HepG2 (cell line): ENCODE measurements at regions not wholly inside any gene's neighbourhood (a gene's known extent, or its start where the extent isn't known, plus 50 kb on each side); places are given as distances from the start of the nearest gene placed in this dataset.

Experiments used
- ATRX ChIP-seq: sonication (generic); formaldehyde crosslinking; IDR thresholded peaks from 2 replicates; pipeline ENCODE4 v1.4.0; 2020; ENCODE audit warnings: missing genetic modification reagents, borderline replicate concordance
- BRD4 ChIP-seq: sonication (generic); formaldehyde crosslinking; IDR thresholded peaks from 2 replicates; pipeline ENCODE4 v1.4.0; 2020; ENCODE audit warnings: missing genetic modification reagents
- DNMT1 ChIP-seq: sonication (generic); formaldehyde crosslinking; IDR thresholded peaks from 2 replicates; pipeline ENCODE4 v1.5.1; 2020; ENCODE audit warnings: mild to moderate bottlenecking, missing genetic modification reagents
- HES4 ChIP-seq: sonication (generic); formaldehyde crosslinking; IDR thresholded peaks from 2 replicates; pipeline ENCODE4 v1.9.0; 2021; ENCODE audit warnings: mild to moderate bottlenecking, missing genetic modification reagents, borderline replicate concordance
- MIER3 ChIP-seq: IDR thresholded peaks from 2 replicates; pipeline ENCODE4 v1.6.1; 2016; ENCODE audit warnings: missing compliant biosample characterization, borderline replicate concordance
- NFIB ChIP-seq: sonication (generic); formaldehyde crosslinking; IDR thresholded peaks from 2 replicates; pipeline ENCODE4 v1.9.0; 2021; ENCODE audit warnings: missing genetic modification reagents, mild to moderate bottlenecking, borderline replicate concordance
- POLR2AphosphoS2 ChIP-seq: IDR thresholded peaks from 2 replicates; pipeline ENCODE4 v1.6.1; 2011; ENCODE audit warnings: low read depth, low read length, improper control_type of control experiment
- RERE ChIP-seq: IDR thresholded peaks from 2 replicates; pipeline ENCODE4 v1.6.1; 2016; ENCODE audit warnings: low read depth, missing genetic modification reagents, missing compliant biosample characterization
- SIN3B ChIP-seq: fragments of 150-350 bp; IDR thresholded peaks from 2 replicates; pipeline ENCODE4 v1.6.1; 2014; ENCODE audit warnings: low read length
- SMC3 ChIP-seq: IDR thresholded peaks from 2 replicates; pipeline ENCODE4 v1.6.1; 2011; ENCODE audit warnings: low read length, improper control_type of control experiment
- SOX5 ChIP-seq: IDR thresholded peaks from 2 replicates; pipeline ENCODE4 v1.6.1; 2016; ENCODE audit warnings: borderline replicate concordance
- SP5 ChIP-seq: IDR thresholded peaks from 2 replicates; pipeline ENCODE4 v1.6.1; 2016; ENCODE audit warnings: low read depth, borderline replicate concordance
- SPEN ChIP-seq: sonication (generic); formaldehyde crosslinking; IDR thresholded peaks from 2 replicates; pipeline ENCODE4 v1.5.1; 2020; ENCODE audit warnings: low read depth, mild to moderate bottlenecking, missing genetic modification reagents
- SUZ12 ChIP-seq: fragments of 150-350 bp; IDR thresholded peaks from 2 replicates; pipeline ENCODE4 v1.6.1; 2014; ENCODE audit warnings: low read depth, low read length
- TBL1XR1 ChIP-seq: fragments of 150-350 bp; IDR thresholded peaks from 2 replicates; pipeline ENCODE4 v1.6.1; 2014; ENCODE audit warnings: borderline replicate concordance, low read length; ENCODE audit not compliant: partially characterized antibody
- TBX3 ChIP-seq: fragments of 450-650 bp; IDR thresholded peaks from 2 replicates; pipeline ENCODE4 v1.6.1; 2017; ENCODE audit warnings: antibody characterized with exemption, mild to moderate bottlenecking, inconsistent platforms, borderline replicate concordance
- WIZ ChIP-seq: sonication (generic); formaldehyde crosslinking; IDR thresholded peaks from 2 replicates; pipeline ENCODE4 v1.5.1; 2020; ENCODE audit warnings: mild to moderate bottlenecking, missing genetic modification reagents
- ZBTB38 ChIP-seq: sonication (generic); formaldehyde crosslinking; IDR thresholded peaks from 2 replicates; pipeline ENCODE4 v1.5.1; 2020; ENCODE audit warnings: mild to moderate bottlenecking, missing genetic modification reagents
- ZNF354B ChIP-seq: sonication (generic); formaldehyde crosslinking; IDR thresholded peaks from 2 replicates; pipeline ENCODE4 v1.8.0; 2022; ENCODE audit warnings: mild to moderate bottlenecking, missing genetic modification reagents
- ZNF382 ChIP-seq: sonication (generic); formaldehyde crosslinking; IDR thresholded peaks from 2 replicates; pipeline ENCODE4 v1.5.0; 2020; ENCODE audit warnings: missing genetic modification reagents, mild to moderate bottlenecking, borderline replicate concordance
- ZNF484 ChIP-seq: sonication (generic); formaldehyde crosslinking; IDR thresholded peaks from 2 replicates; pipeline ENCODE4 v1.5.1; 2020; ENCODE audit warnings: mild to moderate bottlenecking, low read depth, missing genetic modification reagents, borderline replicate concordance
- ZNF570 ChIP-seq: sonication (generic); formaldehyde crosslinking; IDR thresholded peaks from 2 replicates; pipeline ENCODE4 v1.4.0; 2020; ENCODE audit warnings: mild to moderate bottlenecking, missing genetic modification reagents, borderline replicate concordance
- ZNF660 ChIP-seq: sonication (generic); formaldehyde crosslinking; IDR thresholded peaks from 2 replicates; pipeline ENCODE4 v1.5.1; 2020; ENCODE audit warnings: mild to moderate bottlenecking, low read depth, missing genetic modification reagents, borderline replicate concordance
- ZNF782 ChIP-seq: sonication (generic); formaldehyde crosslinking; IDR thresholded peaks from 2 replicates; pipeline ENCODE4 v1.4.0; 2020; ENCODE audit warnings: missing genetic modification reagents, mild to moderate bottlenecking, borderline replicate concordance

DNA sequence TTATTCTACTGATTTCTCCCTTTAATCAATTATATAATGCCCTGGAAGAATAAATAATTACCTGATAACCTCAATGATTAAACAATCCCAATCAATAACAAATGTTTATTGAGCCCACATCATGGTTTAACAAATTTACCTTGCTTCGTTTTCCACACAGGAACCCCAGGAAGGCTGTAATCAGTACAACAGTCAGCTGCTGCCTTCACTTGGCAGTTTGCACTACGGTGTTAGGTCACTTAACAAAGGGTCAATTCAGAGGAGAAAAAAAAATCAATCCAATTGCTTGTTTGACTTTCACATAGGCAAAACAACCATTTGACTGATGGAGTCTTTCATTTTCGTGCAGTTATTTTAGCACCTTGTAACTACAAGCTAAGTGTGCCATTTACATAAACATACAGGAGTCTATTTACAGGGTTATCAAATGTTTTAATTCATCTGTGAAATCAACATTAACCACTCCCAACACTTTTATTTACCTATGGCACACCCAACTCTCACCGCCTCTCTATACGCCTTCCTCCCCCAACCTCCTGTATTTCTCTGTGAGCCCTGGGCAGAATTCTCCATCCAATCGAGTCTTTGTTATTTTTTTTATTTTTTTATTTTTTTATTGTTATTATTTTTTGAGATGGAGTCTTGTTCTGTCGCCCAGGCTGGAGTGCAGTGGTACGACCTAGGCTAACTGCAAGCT is 140.4 kb upstream of the TAB2 start (continued):
- TF ChIP-seq POLR2AphosphoS2 (no peak), ZBTB38 (CRISPR knock-in tag) (no peak), ZNF354B (CRISPR knock-in tag) (no peak), SP5 (no peak), SMC3 (no peak), ZNF382 (CRISPR knock-in tag) (no peak), ZNF782 (CRISPR knock-in tag) (no peak), TBX3 (peak; percentile 95), SIN3B (no peak), ZNF484 (CRISPR knock-in tag) (no peak), ZNF570 (CRISPR knock-in tag) (no peak), ATRX (CRISPR knock-in tag) (no peak), NFIB (CRISPR knock-in tag) (no peak), DNMT1 (CRISPR knock-in tag) (no peak), ZNF660 (CRISPR knock-in tag) (no peak), BRD4 (CRISPR knock-in tag) (no peak), TBL1XR1 (no peak), SUZ12 (no peak), WIZ (CRISPR knock-in tag) (no peak), HES4 (no peak), MIER3 (CRISPR knock-in tag) (peak; percentile 76; the same call in 1 of the 2 replicates), SPEN (CRISPR knock-in tag) (no peak), RERE (CRISPR knock-in tag) (peak; percentile 99), SOX5 (CRISPR knock-in tag) (peak; percentile 90)
